Fibroblast of villous mesenchyme (primary cell): ENCODE measurements at regions not wholly inside any gene's neighbourhood (a gene's known extent, or its start where the extent isn't known, plus 50 kb on each side); places are given as distances from the start of the nearest gene placed in this dataset.

Source experiments
- DNase-seq: peaks from one replicate; pipeline ENCODE4 v3.0.0-alpha.2; 2010; ENCODE audit warnings: low read depth
- H3K4me3 ChIP-seq: 2 replicates; pipeline ENCODE4 v1.5.1; 2011; ENCODE audit warnings: low read depth, mild to moderate bottlenecking, low read length
- TF ChIP-seq, protein P1 (sequence below): IDR thresholded peaks from 2 replicates; pipeline ENCODE4 v1.5.1; 2012; ENCODE audit warnings: low read depth, mild to moderate bottlenecking, low read length; ENCODE audit not compliant: insufficient read depth

DNA sequence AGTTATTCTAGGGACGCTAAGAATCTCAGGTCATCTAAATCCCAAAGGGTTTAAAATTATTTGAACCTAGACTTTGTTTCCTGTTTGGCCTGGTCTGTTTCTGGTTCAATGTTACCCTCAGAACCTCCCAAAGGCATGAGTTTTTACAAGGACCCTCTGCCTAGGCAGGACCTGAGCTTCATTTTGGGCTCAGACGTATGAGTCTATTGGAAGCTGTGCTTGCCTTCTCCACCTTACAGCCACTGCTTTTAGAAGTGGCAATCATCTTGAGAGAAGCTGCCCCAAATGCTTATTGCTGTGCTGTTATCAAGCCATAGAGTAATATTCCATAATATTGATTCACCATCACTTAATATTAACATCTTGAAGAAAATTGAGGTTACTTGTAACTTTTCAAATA is 510.4 kb downstream of the TLE4 start:
- no peak overlapping the region for H3K4me3 ChIP-seq
- no peak for DNase-seq
- TF ChIP-seq, protein P1, sequence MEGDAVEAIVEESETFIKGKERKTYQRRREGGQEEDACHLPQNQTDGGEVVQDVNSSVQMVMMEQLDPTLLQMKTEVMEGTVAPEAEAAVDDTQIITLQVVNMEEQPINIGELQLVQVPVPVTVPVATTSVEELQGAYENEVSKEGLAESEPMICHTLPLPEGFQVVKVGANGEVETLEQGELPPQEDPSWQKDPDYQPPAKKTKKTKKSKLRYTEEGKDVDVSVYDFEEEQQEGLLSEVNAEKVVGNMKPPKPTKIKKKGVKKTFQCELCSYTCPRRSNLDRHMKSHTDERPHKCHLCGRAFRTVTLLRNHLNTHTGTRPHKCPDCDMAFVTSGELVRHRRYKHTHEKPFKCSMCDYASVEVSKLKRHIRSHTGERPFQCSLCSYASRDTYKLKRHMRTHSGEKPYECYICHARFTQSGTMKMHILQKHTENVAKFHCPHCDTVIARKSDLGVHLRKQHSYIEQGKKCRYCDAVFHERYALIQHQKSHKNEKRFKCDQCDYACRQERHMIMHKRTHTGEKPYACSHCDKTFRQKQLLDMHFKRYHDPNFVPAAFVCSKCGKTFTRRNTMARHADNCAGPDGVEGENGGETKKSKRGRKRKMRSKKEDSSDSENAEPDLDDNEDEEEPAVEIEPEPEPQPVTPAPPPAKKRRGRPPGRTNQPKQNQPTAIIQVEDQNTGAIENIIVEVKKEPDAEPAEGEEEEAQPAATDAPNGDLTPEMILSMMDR: no peak

DNA sequence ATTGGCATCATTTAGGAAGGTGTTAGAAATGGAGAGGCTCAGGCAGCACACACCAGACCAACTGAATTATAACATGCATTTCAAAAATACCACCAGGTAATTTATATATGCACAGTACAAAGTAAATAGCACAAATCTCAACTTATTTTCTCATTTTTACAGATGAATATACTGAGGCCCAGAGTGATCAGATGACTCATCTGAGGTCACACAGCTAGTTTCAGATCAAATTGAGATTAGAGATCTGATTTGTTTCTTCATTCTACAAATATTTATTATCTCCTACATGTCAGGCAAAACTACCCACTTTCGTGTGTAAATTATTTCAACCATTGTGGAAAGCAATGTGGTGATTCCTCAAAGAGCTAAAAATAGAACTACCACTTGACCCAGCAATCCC is 507.1 kb downstream of the TLE4 start:
- no peak overlapping the region for H3K4me3 ChIP-seq
- TF ChIP-seq, protein P1: no peak
- DNase-seq: no peak

DNA sequence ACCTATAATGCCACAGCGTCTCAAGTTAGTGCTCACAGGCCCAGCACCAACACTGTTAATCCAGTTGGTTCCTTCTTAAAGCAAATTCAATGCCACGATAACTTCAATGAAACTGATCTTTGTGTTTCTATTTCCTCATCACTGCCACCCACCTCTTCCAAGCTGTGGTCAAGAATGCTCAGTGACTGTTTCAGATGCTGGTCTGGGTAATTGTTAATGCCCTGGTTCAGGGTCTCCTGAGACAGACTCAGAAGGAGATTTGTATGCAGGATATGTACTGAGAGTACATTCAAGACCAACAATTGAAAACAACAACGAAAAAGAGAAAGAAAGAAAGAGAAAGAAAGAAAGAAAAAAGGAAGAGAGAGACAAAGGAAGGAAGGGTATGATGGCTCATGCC is 505.3 kb downstream of the TLE4 start:
- TF ChIP-seq, protein P1: no peak
- H3K4me3 ChIP-seq: no peak overlapping the region
- DNase-seq: no peak

DNA sequence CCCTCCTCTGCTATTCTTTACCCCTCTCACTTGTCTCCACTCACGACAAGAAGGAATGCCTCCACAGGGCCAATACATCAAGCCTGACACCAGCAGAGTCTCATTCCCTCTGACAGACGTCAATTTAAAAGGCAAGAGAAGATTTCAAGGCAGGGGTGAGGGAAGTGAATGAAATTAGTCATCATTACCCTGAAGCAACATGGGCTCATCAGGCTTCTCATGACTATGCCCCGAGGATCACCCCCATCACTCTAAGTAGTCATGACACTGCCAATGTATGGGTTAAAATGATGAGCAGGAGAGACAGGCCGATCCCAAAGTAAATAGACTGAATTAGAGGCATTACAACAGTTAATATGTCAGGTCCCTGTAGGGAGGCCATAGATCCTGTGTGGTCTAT is 504.4 kb downstream of the TLE4 start:
- DNase-seq: no peak
- TF ChIP-seq, protein P1: no peak
- no peak overlapping the region for H3K4me3 ChIP-seq

DNA sequence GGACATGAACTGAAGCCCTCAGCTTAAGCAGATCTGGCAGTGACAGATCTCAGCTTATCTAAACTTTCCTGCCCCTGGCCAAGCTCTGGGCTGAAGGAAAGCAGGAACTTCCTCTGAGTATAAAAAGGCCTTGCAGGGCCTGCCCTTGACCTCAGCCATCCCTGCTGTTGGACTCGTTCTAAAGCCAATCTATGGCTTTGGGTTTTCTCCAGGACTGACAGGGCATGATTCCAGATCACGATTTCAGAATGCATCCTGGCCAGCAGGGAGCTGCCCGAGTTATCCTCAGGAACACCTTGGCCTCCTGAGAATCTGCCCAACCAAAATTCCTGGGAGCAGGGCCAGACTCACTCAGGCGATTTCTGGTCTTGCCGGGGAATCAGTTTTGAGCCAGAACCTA is 502.7 kb downstream of the TLE4 start:
- DNase-seq: no peak
- H3K4me3 ChIP-seq: no peak overlapping the region
- TF ChIP-seq, protein P1: no peak

DNA sequence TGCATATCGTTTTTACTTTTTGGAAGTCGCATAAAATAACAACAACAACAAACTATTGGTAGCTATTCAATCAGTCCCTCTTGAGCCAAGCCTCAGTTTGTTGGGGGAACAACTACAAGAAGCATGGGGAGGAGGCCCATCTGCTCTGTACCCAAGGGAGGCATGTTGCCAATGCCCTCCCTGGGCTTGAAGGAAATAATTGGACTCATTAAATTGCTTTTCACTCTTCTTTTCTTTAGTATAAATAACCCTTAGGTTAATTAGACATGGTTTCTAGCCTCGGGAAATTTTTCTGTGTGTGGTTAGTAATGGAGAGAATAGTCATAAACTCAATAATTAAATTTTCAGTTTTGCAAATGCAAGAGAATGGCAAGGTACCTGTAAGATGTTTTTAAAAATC is 500.7 kb downstream of the TLE4 start:
- no peak for DNase-seq
- H3K4me3 ChIP-seq: no peak overlapping the region
- TF ChIP-seq, protein P1: no peak

DNA sequence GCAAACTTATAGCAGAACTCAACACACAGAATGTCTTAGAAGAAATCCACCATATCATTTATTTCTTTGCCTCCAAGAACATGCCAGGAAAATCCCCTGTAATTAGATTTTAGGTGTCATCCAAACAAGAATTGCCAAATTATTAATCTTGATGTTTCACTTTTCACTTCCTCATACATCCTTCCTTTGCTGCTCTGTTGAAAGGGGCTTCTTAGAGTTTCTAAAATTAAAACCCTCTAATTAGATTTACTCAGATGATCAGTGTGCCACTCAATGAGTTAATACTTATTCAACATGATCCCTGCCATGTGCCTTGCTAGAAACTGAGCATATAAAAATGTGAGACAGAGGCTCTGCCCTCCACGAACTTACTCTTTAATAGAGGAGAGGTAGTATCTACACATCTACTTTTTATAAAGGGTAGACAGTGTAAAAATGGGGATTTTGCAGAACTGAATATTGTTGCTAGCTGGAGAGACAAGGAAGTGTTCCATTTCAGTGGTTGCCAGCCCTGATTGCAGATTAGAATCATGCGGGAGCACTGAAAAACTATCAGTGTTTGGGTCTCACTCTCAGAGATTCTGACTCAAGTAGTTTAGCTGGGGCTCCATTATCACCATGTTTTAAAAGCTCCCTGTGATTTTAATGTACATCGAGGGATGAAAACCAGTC is 498.4 kb downstream of the TLE4 start:
- no peak overlapping the region for H3K4me3 ChIP-seq
- DNase-seq: no peak
- TF ChIP-seq, protein P1: no peak
